ENCODE measurements at regions not wholly inside any gene's neighbourhood (a gene's known extent, or its start where the extent isn't known, plus 50 kb on each side); places are given as distances from the start of the nearest gene placed in this dataset.

DNA sequence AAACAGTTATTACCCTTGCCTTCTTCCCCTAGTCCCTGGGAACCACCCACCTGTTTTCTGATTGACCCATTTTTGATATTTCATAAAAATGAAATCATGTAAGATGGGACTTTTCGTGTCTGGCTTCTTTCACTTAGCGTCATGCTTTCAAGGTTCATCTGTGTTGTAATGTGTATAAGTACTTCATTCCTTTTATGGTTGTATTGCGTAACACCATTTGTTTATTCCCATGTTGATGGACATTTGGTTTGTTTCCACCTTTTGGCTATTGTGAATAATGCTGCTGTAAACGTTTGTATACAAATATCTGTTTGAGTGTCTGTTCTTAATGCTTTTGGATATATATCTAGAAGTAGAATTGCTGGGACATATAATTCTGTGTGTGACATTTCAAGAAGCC lies 650.1 kb upstream of the COX7C start:
- Histone ChIP-seq H3K4me1 (ENCODE audit: control insufficient read depth, insufficient read depth, low read length) (no peaks in the 10 kb centered on the region), H2AFZ (ENCODE audit: control insufficient read depth, low read depth, low read length) (no peak overlapping the region), H3K4me2 (ENCODE audit: control insufficient read depth, insufficient read depth) (no peak overlapping the region), H3K9me3 (replicated peaks; ENCODE audit: control insufficient read depth, insufficient read depth, low read length) (no peaks in the 10 kb centered on the region), H3K4me3 (no peak overlapping the region), H3K27me3 (replicated peaks in 1 of 2; ENCODE audit: control insufficient read depth in 2 of 2, insufficient read depth in 2 of 2, low read length in 1 of 2) (no peaks in the 10 kb centered on the region), H3K27ac (ENCODE audit: control insufficient read depth, insufficient read depth) (no peak overlapping the region), H3K79me2 (ENCODE audit: control insufficient read depth, insufficient read depth, low read length) (no peaks in the 10 kb centered on the region), H3K9ac (ENCODE audit: control insufficient read depth, insufficient read depth, low read length) (no peak overlapping the region), H3K36me3 (ENCODE audit: control insufficient read depth in 2 of 2, insufficient read depth in 2 of 2, low read length in 1 of 2) (no peaks in the 10 kb centered on the region), H4K20me1 (ENCODE audit: control insufficient read depth, insufficient read depth) (no peaks in the 10 kb centered on the region)
- FAIRE-seq (no peak), ATAC-seq (no peak), DNase-seq (ENCODE audit: low read depth, low spot score) (no peak)
- 32% methylated on average over 4 of the region's 4 CpGs for WGBS (ENCODE audit: insufficient coverage, insufficient replicate concordance, low lambda C conversion rate, missing lambda C conversion rate)
- RAD21 ChIA-PET (ENCODE audit: unreplicated experiment) = no interaction called here
- CTCF ChIA-PET = no interaction called here
- in situ Hi-C loops (cut with MboI) (no loop called here), intact Hi-C loops (cut with micrococcal nuclease; ENCODE audit: unreplicated experiment) (no loop called here)
- BruUV-seq (replicated peaks) = no TSS peak
- SMC1A ChIA-PET (ENCODE audit: uncharacterized antibody, unreplicated experiment) = no interaction called here
- POLR2A ChIA-PET = no interaction called here
- TF ChIP-seq SREBF2 (IDR thresholded peaks at IDR 0.05; ENCODE audit: low read length) (no peak), CREM (IDR thresholded peaks at IDR 0.05; ENCODE audit: low read depth) (no peak), TCF7 (IDR thresholded peaks at IDR 0.05; ENCODE audit: borderline replicate concordance) (no peak), ZNF622 (IDR thresholded peaks at IDR 0.05) (no peak), BHLHE40 (IDR thresholded peaks at IDR 0.05; ENCODE audit: borderline replicate concordance in 1 of 2, low read depth in 2 of 2, low read length in 1 of 2) (no peak), CBFB (IDR thresholded peaks at IDR 0.05; ENCODE audit: low read depth) (no peak), MTA2 (IDR thresholded peaks at IDR 0.05; ENCODE audit: low read depth) (no peak), SMAD1 (IDR thresholded peaks at IDR 0.05; ENCODE audit: low read depth, partially characterized antibody) (no peak), RELA (IDR thresholded peaks at IDR 0.05; ENCODE audit: borderline replicate concordance, partially characterized antibody) (no peak), ZNF274 (IDR thresholded peaks at IDR 0.05; ENCODE audit: insufficient read depth, insufficient read length) (no peak), SUPT20H (IDR thresholded peaks at IDR 0.05; ENCODE audit: borderline replicate concordance, control insufficient read depth, low read depth, low read length) (no peak)
- TF ChIP-seq, protein P1, sequence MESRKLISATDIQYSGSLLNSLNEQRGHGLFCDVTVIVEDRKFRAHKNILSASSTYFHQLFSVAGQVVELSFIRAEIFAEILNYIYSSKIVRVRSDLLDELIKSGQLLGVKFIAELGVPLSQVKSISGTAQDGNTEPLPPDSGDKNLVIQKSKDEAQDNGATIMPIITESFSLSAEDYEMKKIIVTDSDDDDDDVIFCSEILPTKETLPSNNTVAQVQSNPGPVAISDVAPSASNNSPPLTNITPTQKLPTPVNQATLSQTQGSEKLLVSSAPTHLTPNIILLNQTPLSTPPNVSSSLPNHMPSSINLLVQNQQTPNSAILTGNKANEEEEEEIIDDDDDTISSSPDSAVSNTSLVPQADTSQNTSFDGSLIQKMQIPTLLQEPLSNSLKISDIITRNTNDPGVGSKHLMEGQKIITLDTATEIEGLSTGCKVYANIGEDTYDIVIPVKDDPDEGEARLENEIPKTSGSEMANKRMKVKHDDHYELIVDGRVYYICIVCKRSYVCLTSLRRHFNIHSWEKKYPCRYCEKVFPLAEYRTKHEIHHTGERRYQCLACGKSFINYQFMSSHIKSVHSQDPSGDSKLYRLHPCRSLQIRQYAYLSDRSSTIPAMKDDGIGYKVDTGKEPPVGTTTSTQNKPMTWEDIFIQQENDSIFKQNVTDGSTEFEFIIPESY (IDR thresholded peaks at IDR 0.05) = no peak
- TF ChIP-seq, protein P2, sequence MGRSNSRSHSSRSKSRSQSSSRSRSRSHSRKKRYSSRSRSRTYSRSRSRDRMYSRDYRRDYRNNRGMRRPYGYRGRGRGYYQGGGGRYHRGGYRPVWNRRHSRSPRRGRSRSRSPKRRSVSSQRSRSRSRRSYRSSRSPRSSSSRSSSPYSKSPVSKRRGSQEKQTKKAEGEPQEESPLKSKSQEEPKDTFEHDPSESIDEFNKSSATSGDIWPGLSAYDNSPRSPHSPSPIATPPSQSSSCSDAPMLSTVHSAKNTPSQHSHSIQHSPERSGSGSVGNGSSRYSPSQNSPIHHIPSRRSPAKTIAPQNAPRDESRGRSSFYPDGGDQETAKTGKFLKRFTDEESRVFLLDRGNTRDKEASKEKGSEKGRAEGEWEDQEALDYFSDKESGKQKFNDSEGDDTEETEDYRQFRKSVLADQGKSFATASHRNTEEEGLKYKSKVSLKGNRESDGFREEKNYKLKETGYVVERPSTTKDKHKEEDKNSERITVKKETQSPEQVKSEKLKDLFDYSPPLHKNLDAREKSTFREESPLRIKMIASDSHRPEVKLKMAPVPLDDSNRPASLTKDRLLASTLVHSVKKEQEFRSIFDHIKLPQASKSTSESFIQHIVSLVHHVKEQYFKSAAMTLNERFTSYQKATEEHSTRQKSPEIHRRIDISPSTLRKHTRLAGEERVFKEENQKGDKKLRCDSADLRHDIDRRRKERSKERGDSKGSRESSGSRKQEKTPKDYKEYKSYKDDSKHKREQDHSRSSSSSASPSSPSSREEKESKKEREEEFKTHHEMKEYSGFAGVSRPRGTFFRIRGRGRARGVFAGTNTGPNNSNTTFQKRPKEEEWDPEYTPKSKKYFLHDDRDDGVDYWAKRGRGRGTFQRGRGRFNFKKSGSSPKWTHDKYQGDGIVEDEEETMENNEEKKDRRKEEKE (IDR thresholded peaks at IDR 0.05) = no peak
- TF ChIP-seq, protein P3, sequence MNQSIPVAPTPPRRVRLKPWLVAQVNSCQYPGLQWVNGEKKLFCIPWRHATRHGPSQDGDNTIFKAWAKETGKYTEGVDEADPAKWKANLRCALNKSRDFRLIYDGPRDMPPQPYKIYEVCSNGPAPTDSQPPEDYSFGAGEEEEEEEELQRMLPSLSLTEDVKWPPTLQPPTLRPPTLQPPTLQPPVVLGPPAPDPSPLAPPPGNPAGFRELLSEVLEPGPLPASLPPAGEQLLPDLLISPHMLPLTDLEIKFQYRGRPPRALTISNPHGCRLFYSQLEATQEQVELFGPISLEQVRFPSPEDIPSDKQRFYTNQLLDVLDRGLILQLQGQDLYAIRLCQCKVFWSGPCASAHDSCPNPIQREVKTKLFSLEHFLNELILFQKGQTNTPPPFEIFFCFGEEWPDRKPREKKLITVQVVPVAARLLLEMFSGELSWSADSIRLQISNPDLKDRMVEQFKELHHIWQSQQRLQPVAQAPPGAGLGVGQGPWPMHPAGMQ (IDR thresholded peaks at IDR 0.05; ENCODE audit: borderline replicate concordance) = no peak
- TF ChIP-seq, protein P4, sequence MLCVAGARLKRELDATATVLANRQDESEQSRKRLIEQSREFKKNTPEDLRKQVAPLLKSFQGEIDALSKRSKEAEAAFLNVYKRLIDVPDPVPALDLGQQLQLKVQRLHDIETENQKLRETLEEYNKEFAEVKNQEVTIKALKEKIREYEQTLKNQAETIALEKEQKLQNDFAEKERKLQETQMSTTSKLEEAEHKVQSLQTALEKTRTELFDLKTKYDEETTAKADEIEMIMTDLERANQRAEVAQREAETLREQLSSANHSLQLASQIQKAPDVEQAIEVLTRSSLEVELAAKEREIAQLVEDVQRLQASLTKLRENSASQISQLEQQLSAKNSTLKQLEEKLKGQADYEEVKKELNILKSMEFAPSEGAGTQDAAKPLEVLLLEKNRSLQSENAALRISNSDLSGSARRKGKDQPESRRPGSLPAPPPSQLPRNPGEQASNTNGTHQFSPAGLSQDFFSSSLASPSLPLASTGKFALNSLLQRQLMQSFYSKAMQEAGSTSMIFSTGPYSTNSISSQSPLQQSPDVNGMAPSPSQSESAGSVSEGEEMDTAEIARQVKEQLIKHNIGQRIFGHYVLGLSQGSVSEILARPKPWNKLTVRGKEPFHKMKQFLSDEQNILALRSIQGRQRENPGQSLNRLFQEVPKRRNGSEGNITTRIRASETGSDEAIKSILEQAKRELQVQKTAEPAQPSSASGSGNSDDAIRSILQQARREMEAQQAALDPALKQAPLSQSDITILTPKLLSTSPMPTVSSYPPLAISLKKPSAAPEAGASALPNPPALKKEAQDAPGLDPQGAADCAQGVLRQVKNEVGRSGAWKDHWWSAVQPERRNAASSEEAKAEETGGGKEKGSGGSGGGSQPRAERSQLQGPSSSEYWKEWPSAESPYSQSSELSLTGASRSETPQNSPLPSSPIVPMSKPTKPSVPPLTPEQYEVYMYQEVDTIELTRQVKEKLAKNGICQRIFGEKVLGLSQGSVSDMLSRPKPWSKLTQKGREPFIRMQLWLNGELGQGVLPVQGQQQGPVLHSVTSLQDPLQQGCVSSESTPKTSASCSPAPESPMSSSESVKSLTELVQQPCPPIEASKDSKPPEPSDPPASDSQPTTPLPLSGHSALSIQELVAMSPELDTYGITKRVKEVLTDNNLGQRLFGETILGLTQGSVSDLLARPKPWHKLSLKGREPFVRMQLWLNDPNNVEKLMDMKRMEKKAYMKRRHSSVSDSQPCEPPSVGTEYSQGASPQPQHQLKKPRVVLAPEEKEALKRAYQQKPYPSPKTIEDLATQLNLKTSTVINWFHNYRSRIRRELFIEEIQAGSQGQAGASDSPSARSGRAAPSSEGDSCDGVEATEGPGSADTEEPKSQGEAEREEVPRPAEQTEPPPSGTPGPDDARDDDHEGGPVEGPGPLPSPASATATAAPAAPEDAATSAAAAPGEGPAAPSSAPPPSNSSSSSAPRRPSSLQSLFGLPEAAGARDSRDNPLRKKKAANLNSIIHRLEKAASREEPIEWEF (IDR thresholded peaks at IDR 0.05; ENCODE audit: insufficient replicate concordance, low read depth, low read length) = no peak
